Fibroblast of mammary gland (primary cell): ENCODE measurements at regions not wholly inside any gene's neighbourhood (a gene's known extent, or its start where the extent isn't known, plus 50 kb on each side); places are given as distances from the start of the nearest gene placed in this dataset.

Experiments used
- DNase-seq: peaks from one replicate; pipeline ENCODE4 v3.0.0-alpha.2; 2010; ENCODE audit warnings: low read depth
- H3K4me3 ChIP-seq: 2 replicates; pipeline ENCODE4 v1.5.1; 2011; ENCODE audit warnings: low read depth, mild to moderate bottlenecking, low read length, moderate library complexity; ENCODE audit not compliant: control insufficient read depth
- CTCF ChIP-seq: conservative IDR thresholded peaks from 2 replicates; pipeline ENCODE4 v1.5.1; 2011; ENCODE audit warnings: low read depth, low read length, inconsistent platforms; ENCODE audit not compliant: control insufficient read depth, insufficient read depth

GRCh38 chr10:117884093-117884492, 162.6 kb downstream of the RAB11FIP2 start:
- H3K4me3 ChIP-seq: no peak overlapping the region
- DNase-seq: no peak
- TF ChIP-seq CTCF: no peak

GRCh38 chr10:117884592-117884991, 162.1 kb downstream of the RAB11FIP2 start:
- no peak for DNase-seq
- TF ChIP-seq CTCF: no peak
- no peak overlapping the region for H3K4me3 ChIP-seq

- H3K4me3 ChIP-seq: no peak overlapping the region
- no peak for DNase-seq
- no peak for TF ChIP-seq CTCF
These were observed 161.4 kb downstream of the RAB11FIP2 start for GRCh38 chr10:117885206-117885829.

GRCh38 chr10:117886766-117887165, 160.0 kb downstream of the RAB11FIP2 start:
- no peak overlapping the region for H3K4me3 ChIP-seq
- DNase-seq: no peak
- TF ChIP-seq CTCF: no peak

- H3K4me3 ChIP-seq: no peak overlapping the region
- DNase-seq: no peak
- no peak for TF ChIP-seq CTCF
These were observed 157.1 kb downstream of the RAB11FIP2 start for GRCh38 chr10:117889664-117890063.

GRCh38 chr10:117892681-117893220, 154.0 kb downstream of the RAB11FIP2 start:
- H3K4me3 ChIP-seq: no peak overlapping the region
- no peak for TF ChIP-seq CTCF
- no peak for DNase-seq

- TF ChIP-seq CTCF: no peak
- H3K4me3 ChIP-seq: no peak overlapping the region
- DNase-seq: no peak
These were observed 152.4 kb downstream of the RAB11FIP2 start for GRCh38 chr10:117894339-117894738.
